ENCODE measurements at regions not wholly inside any gene's neighbourhood (a gene's known extent, or its start where the extent isn't known, plus 50 kb on each side); places are given as distances from the start of the nearest gene placed in this dataset.

DNA sequence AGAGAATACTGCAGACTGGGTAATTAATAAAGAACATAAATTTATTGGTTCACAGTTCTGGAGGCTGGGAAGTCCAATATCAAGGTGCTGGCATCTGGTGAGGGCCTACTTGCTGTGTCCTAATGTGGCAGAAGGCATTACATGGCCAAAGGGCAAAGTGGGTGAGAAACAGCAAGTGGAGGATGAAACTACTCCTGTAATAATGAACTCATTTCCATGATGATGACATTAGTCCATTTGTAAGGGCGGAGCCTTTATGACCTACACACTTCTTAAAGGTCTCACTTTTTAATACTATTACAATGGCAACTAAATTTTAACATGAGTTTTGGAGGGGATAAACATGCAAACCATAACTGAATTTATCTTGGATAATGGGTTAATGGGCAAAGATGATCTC lies 139.6 kb upstream of the SGO1 start:
- no peaks in the 10 kb centered on the region for H3K27me3 ChIP-seq
- no peak for DNase-seq (ENCODE audit: low spot score)
- H3K9me3 ChIP-seq (ENCODE audit: low read depth) = no peaks in the 10 kb centered on the region
- H3K79me2 ChIP-seq (ENCODE audit: low read depth) = no peaks in the 10 kb centered on the region
- H3K9me3 Mint-ChIP-seq = no peaks in the 10 kb centered on the region
- no peak overlapping the region for H3K27ac ChIP-seq
- H3K4me3 ChIP-seq = no peak overlapping the region
- no peak overlapping the region for H3K4me2 ChIP-seq
- no peak overlapping the region for H3K27ac Mint-ChIP-seq
- no peak overlapping the region for H3K4me3 Mint-ChIP-seq
- peaks cover 21% of the 10 kb centered on the region for H3F3A ChIP-seq (ENCODE audit: low read depth)
- H3K9ac ChIP-seq = no peak overlapping the region
- no peaks in the 10 kb centered on the region for H3K36me3 Mint-ChIP-seq
- no peaks in the 10 kb centered on the region for H4K20me1 ChIP-seq (ENCODE audit: low read depth)
- no peak overlapping the region for H2AFZ ChIP-seq (replicated peaks)
- no peaks in the 10 kb centered on the region for H3K36me3 ChIP-seq
- TF ChIP-seq EZH2phosphoT487 (IDR thresholded peaks at IDR 0.05) (no peak), EZH2 (IDR thresholded peaks at IDR 0.05) (no peak)
- TF ChIP-seq, protein P1, sequence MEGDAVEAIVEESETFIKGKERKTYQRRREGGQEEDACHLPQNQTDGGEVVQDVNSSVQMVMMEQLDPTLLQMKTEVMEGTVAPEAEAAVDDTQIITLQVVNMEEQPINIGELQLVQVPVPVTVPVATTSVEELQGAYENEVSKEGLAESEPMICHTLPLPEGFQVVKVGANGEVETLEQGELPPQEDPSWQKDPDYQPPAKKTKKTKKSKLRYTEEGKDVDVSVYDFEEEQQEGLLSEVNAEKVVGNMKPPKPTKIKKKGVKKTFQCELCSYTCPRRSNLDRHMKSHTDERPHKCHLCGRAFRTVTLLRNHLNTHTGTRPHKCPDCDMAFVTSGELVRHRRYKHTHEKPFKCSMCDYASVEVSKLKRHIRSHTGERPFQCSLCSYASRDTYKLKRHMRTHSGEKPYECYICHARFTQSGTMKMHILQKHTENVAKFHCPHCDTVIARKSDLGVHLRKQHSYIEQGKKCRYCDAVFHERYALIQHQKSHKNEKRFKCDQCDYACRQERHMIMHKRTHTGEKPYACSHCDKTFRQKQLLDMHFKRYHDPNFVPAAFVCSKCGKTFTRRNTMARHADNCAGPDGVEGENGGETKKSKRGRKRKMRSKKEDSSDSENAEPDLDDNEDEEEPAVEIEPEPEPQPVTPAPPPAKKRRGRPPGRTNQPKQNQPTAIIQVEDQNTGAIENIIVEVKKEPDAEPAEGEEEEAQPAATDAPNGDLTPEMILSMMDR (IDR thresholded peaks at IDR 0.05) = no peak
- H3K27me3 Mint-ChIP-seq (ENCODE audit: insufficient read depth, low read depth) = peaks cover 5% of the 10 kb centered on the region
- peaks cover 15% of the 10 kb centered on the region for H3K4me1 ChIP-seq
- H3K4me1 Mint-ChIP-seq = peaks cover 5% of the 10 kb centered on the region

DNA sequence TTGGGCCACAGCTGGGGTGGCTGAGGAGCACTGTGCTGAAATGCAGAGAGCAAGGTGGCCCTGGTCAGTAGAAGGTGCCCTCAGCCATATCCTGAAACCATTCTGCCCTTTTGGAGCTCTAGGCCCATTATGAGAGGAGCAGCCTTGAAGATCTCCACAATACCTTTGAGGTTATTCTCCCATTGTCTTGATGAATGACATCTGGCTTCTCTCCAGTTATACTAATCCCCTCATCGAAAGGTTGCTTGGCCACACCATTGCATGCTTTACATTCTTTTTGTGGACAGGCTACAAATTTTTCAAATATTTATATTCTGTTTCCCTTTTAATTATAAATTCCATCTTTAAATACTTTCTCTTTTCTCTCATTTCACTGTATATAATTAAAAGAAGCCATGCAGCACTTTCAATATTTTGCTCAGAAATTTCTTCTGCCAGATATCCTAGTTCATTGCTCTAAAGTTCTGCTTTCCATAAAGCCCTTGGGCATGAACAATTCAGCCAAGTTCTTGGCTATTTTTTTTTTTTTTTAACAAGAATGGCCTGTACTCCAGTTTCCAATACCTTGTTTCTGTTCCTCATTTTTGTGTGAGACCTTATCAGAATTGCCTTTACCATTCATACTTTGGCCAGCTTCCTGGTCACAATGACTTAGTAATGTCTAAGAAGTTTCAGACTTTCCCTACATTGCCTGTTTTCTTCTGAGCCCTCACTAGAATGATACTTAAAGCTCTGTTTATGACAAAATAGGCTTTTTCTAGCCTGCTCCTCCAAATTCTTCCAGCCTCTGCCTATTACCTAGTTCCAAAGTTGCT lies 138.9 kb upstream of the SGO1 start:
- no peaks in the 10 kb centered on the region for H3K36me3 ChIP-seq
- H3K27ac ChIP-seq = no peak overlapping the region
- H2AFZ ChIP-seq (replicated peaks) = no peak overlapping the region
- H3K36me3 Mint-ChIP-seq = no peaks in the 10 kb centered on the region
- peaks cover 5% of the 10 kb centered on the region for H3K27me3 Mint-ChIP-seq (ENCODE audit: insufficient read depth, low read depth)
- TF ChIP-seq, protein P1 (IDR thresholded peaks at IDR 0.05) = no peak
- TF ChIP-seq EZH2phosphoT487 (IDR thresholded peaks at IDR 0.05) = no peak
- no peak for TF ChIP-seq EZH2 (IDR thresholded peaks at IDR 0.05)
- no peaks in the 10 kb centered on the region for H3K27me3 ChIP-seq
- no peaks in the 10 kb centered on the region for H4K20me1 ChIP-seq (ENCODE audit: low read depth)
- H3K4me1 ChIP-seq = peaks cover 13% of the 10 kb centered on the region
- H3K9me3 ChIP-seq (ENCODE audit: low read depth) = no peaks in the 10 kb centered on the region
- H3F3A ChIP-seq (ENCODE audit: low read depth) = peaks cover 15% of the 10 kb centered on the region
- H3K4me3 ChIP-seq = no peak overlapping the region
- no peak overlapping the region for H3K27ac Mint-ChIP-seq
- no peak overlapping the region for H3K9ac ChIP-seq
- H3K79me2 ChIP-seq (ENCODE audit: low read depth) = no peaks in the 10 kb centered on the region
- no peak overlapping the region for H3K4me2 ChIP-seq
- no peak overlapping the region for H3K4me3 Mint-ChIP-seq
- DNase-seq (ENCODE audit: low spot score) = no peak
- H3K9me3 Mint-ChIP-seq = no peaks in the 10 kb centered on the region
- peaks cover 8% of the 10 kb centered on the region for H3K4me1 Mint-ChIP-seq

DNA sequence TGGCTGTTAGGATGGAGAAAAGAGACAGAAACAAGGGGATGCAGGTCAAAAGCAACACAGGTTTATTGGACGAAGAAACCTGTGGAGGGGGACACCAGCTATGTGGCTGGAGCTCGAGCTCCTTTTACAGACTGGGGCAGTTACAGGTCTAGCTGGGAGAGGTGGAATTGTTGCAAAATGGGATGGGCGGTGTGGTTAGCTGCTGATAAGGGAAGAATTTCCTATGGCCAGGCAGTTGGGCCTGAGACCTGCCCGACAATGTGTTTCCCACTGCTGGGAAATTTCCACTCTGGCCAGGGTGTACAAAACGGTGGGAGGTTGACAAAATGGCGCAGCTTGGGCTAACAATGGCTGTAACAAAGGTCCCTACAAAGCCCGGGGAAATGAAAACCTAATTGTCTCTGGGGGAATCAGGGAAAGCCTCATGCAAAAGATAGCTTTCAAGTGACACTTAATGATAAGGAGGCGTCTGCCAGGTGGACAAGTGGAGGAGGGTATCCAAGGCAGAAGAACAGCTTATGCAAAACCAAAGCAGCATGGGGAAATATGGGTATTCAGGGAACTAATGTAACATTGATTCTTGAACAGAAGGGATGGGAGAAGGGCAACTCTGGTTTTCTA lies 137.4 kb upstream of the SGO1 start:
- no peaks in the 10 kb centered on the region for H3K79me2 ChIP-seq (ENCODE audit: low read depth)
- TF ChIP-seq EZH2phosphoT487 (IDR thresholded peaks at IDR 0.05) = no peak
- TF ChIP-seq, protein P1 (IDR thresholded peaks at IDR 0.05) = no peak
- no peak for TF ChIP-seq EZH2 (IDR thresholded peaks at IDR 0.05)
- H3K27ac ChIP-seq = no peak overlapping the region
- no peak overlapping the region for H3K4me3 ChIP-seq
- Mint-ChIP-seq H3K9me3 (no peaks in the 10 kb centered on the region), H3K4me1 (peaks cover 7% of the 10 kb centered on the region), H3K4me3 (no peak overlapping the region), H3K36me3 (no peaks in the 10 kb centered on the region), H3K27ac (no peak overlapping the region), H3K27me3 (ENCODE audit: insufficient read depth, low read depth) (peaks cover 5% of the 10 kb centered on the region)
- no peak for DNase-seq (ENCODE audit: low spot score)
- peaks cover 6% of the 10 kb centered on the region for H3K4me1 ChIP-seq
- H3K9me3 ChIP-seq (ENCODE audit: low read depth) = no peaks in the 10 kb centered on the region
- H3K4me2 ChIP-seq = no peak overlapping the region
- no peak overlapping the region for H3K9ac ChIP-seq
- H3F3A ChIP-seq (ENCODE audit: low read depth) = peaks cover under 1% of the 10 kb centered on the region
- H3K36me3 ChIP-seq = no peaks in the 10 kb centered on the region
- peak overlapping the region; percentile 35 for H2AFZ ChIP-seq (replicated peaks)
- H4K20me1 ChIP-seq (ENCODE audit: low read depth) = no peaks in the 10 kb centered on the region
- no peaks in the 10 kb centered on the region for H3K27me3 ChIP-seq
